GM23248 (cell line): ENCODE measurements at regions not wholly inside any gene's neighbourhood (a gene's known extent, or its start where the extent isn't known, plus 50 kb on each side); places are given as distances from the start of the nearest gene placed in this dataset.

Source experiments
- EZH2 ChIP-seq: fragments of 200-600 bp; sonication (generic); IDR thresholded peaks from 2 replicates; pipeline ENCODE4 v1.6.1; 2018; ENCODE audit warnings: antibody characterized with exemption, mild to moderate bottlenecking; ENCODE audit not compliant: insufficient read depth, poor library complexity, severe bottlenecking
- EZH2phosphoT487 ChIP-seq: fragments of 200-600 bp; sonication (generic); IDR thresholded peaks from 2 replicates; pipeline ENCODE4 v1.6.1; 2018; ENCODE audit warnings: antibody characterized with exemption, moderate library complexity, mild to moderate bottlenecking, low read depth; ENCODE audit not compliant: insufficient read depth

GRCh38 chr13:48588120-48588519 is 55.2 kb upstream of the RCBTB2 start:
- TF ChIP-seq EZH2phosphoT487 (no peak), EZH2 (no peak)
